Activated naive CD4-positive, alpha-beta T cell treated with anti-CD3 and anti-CD28 coated beads, Interleukin-2, amount 50 U/mL, for 16 hours (primary cell): ENCODE measurements at regions not wholly inside any gene's neighbourhood (a gene's known extent, or its start where the extent isn't known, plus 50 kb on each side); places are given as distances from the start of the nearest gene placed in this dataset.

Experiments used
- DNase-seq: peaks from one replicate; pipeline ENCODE4 v3.0.0-alpha.2; 2020

GRCh38 chr3:106642161-106642560 is 735.1 kb upstream of the CCDC54 start:
- DNase-seq, result no peak

GRCh38 chr3:106643684-106644161 is 733.5 kb upstream of the CCDC54 start:
- DNase-seq, result no peak

GRCh38 chr3:106673926-106674569 is 703.2 kb upstream of the CCDC54 start:
- DNase-seq, result no peak

GRCh38 chr3:106675451-106675850 is 701.8 kb upstream of the CCDC54 start:
- DNase-seq, result no peak

- DNase-seq, result no peak
Measured at GRCh38 chr3:106678657-106679390, 698.4 kb upstream of the CCDC54 start.

GRCh38 chr3:106683953-106684620 is 693.2 kb upstream of the CCDC54 start:
- DNase-seq, result no peak

- no peak for DNase-seq
Measured at GRCh38 chr3:106685745-106686144, 691.5 kb upstream of the CCDC54 start.

GRCh38 chr3:106687905-106688304 is 689.3 kb upstream of the CCDC54 start:
- no peak for DNase-seq

GRCh38 chr3:106688464-106688863 is 688.8 kb upstream of the CCDC54 start:
- DNase-seq, result no peak

GRCh38 chr3:106691476-106691875 is 685.8 kb upstream of the CCDC54 start:
- no peak for DNase-seq

GRCh38 chr3:106692624-106693023 is 684.6 kb upstream of the CCDC54 start:
- DNase-seq, result no peak

- DNase-seq, result no peak
Measured at GRCh38 chr3:106699122-106699521, 678.1 kb upstream of the CCDC54 start.

GRCh38 chr3:106700981-106701380 is 676.3 kb upstream of the CCDC54 start:
- DNase-seq, result no peak

GRCh38 chr3:106703524-106703923 is 673.7 kb upstream of the CCDC54 start:
- no peak for DNase-seq

GRCh38 chr3:106707347-106707746 is 669.9 kb upstream of the CCDC54 start:
- no peak for DNase-seq

GRCh38 chr3:106710596-106710995 is 666.6 kb upstream of the CCDC54 start:
- no peak for DNase-seq

GRCh38 chr3:106711650-106712049 is 665.6 kb upstream of the CCDC54 start:
- no peak for DNase-seq

- DNase-seq, result no peak
Measured at GRCh38 chr3:106714400-106714799, 662.8 kb upstream of the CCDC54 start.

- DNase-seq, result no peak
Measured at GRCh38 chr3:106715286-106715685, 662.0 kb upstream of the CCDC54 start.

GRCh38 chr3:106717178-106717780 is 660.0 kb upstream of the CCDC54 start:
- DNase-seq, result no peak

- no peak for DNase-seq
Measured at GRCh38 chr3:106719077-106719476, 658.2 kb upstream of the CCDC54 start.

- DNase-seq, result no peak
Measured at GRCh38 chr3:106719583-106719982, 657.7 kb upstream of the CCDC54 start.

GRCh38 chr3:106720510-106720909 is 656.7 kb upstream of the CCDC54 start:
- no peak for DNase-seq

GRCh38 chr3:106725566-106725965 is 651.7 kb upstream of the CCDC54 start:
- DNase-seq, result no peak
